ENCODE measurements at regions not wholly inside any gene's neighbourhood (a gene's known extent, or its start where the extent isn't known, plus 50 kb on each side); places are given as distances from the start of the nearest gene placed in this dataset.

DNA sequence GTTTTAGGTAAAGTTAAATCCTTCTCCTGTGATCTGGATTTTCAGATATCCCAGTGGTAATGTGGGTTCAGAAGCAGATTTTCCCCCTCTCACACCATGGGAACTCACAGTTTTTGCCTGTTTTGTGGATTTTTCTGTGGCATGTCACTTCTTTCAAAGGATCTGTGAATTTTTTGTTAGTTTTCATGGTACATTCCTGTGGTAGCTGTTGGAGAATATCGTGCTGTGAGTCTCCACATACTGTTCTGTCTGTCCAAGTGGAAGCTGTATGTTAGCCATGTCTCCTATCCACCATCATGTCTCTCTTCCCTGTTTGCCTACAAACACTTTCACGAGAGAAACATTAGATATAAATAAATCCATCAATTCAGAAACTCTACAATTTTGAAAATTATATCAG lies 378.7 kb upstream of the ADGRB3 start:
- intact Hi-C loops (cut with micrococcal nuclease; ENCODE audit: unreplicated experiment), result no loop called here
- no peak for TF ChIP-seq EZH2 (IDR thresholded peaks at IDR 0.05; ENCODE audit: borderline replicate concordance, low read depth, low read length, poor library complexity, severe bottlenecking)
- TF ChIP-seq, protein P1, sequence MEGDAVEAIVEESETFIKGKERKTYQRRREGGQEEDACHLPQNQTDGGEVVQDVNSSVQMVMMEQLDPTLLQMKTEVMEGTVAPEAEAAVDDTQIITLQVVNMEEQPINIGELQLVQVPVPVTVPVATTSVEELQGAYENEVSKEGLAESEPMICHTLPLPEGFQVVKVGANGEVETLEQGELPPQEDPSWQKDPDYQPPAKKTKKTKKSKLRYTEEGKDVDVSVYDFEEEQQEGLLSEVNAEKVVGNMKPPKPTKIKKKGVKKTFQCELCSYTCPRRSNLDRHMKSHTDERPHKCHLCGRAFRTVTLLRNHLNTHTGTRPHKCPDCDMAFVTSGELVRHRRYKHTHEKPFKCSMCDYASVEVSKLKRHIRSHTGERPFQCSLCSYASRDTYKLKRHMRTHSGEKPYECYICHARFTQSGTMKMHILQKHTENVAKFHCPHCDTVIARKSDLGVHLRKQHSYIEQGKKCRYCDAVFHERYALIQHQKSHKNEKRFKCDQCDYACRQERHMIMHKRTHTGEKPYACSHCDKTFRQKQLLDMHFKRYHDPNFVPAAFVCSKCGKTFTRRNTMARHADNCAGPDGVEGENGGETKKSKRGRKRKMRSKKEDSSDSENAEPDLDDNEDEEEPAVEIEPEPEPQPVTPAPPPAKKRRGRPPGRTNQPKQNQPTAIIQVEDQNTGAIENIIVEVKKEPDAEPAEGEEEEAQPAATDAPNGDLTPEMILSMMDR (conservative IDR thresholded peaks at IDR 0.05; ENCODE audit: low read depth, low read length), result no peak
- ChIA-PET CTCF (no interaction called here), POLR2A (ENCODE audit: low non-redundant PET) (no interaction called here)
- no peaks in the 10 kb centered on the region for H3K4me1 ChIP-seq (ENCODE audit: insufficient read depth, low read length, poor library complexity, severe bottlenecking)
- H3K27ac ChIP-seq (ENCODE audit: low read depth, low read length, poor library complexity, severe bottlenecking), result no peak overlapping the region
- no TSS peak for BruUV-seq (replicated peaks)
- H3K27me3 ChIP-seq (replicated peaks; ENCODE audit: insufficient read depth, low read depth, low read length, poor library complexity), result no peaks in the 10 kb centered on the region
- DNase-seq (ENCODE audit: low spot score), result no peak
- H3K9me3 ChIP-seq (ENCODE audit: low read depth, low read length, poor library complexity, severe bottlenecking), result peaks cover 2% of the 10 kb centered on the region
- H3K36me3 ChIP-seq (ENCODE audit: insufficient read depth, low read length, poor library complexity, severe bottlenecking), result no peaks in the 10 kb centered on the region
- no peak overlapping the region for H3K4me3 ChIP-seq (ENCODE audit: low read depth, low read length, poor library complexity, severe bottlenecking)

- no peaks in the 10 kb centered on the region for H3K9me3 ChIP-seq (ENCODE audit: low read depth, low read length, poor library complexity, severe bottlenecking)
- no peaks in the 10 kb centered on the region for H3K36me3 ChIP-seq (ENCODE audit: insufficient read depth, low read length, poor library complexity, severe bottlenecking)
- no peak for DNase-seq (ENCODE audit: low spot score)
- H3K4me1 ChIP-seq (ENCODE audit: insufficient read depth, low read length, poor library complexity, severe bottlenecking), result no peaks in the 10 kb centered on the region
- H3K27ac ChIP-seq (ENCODE audit: low read depth, low read length, poor library complexity, severe bottlenecking), result no peak overlapping the region
- no peak overlapping the region for H3K4me3 ChIP-seq (ENCODE audit: low read depth, low read length, poor library complexity, severe bottlenecking)
- H3K27me3 ChIP-seq (replicated peaks; ENCODE audit: insufficient read depth, low read depth, low read length, poor library complexity), result no peaks in the 10 kb centered on the region
- intact Hi-C loops (cut with micrococcal nuclease; ENCODE audit: unreplicated experiment), result no loop called here
- ChIA-PET CTCF (no interaction called here), POLR2A (ENCODE audit: low non-redundant PET) (no interaction called here)
- no peak for TF ChIP-seq EZH2 (IDR thresholded peaks at IDR 0.05; ENCODE audit: borderline replicate concordance, low read depth, low read length, poor library complexity, severe bottlenecking)
- TF ChIP-seq, protein P1 (conservative IDR thresholded peaks at IDR 0.05; ENCODE audit: low read depth, low read length), result no peak
- BruUV-seq (replicated peaks), result no TSS peak
Measured at GRCh38 chr6:68252632-68253031, 382.4 kb upstream of the ADGRB3 start.

DNA sequence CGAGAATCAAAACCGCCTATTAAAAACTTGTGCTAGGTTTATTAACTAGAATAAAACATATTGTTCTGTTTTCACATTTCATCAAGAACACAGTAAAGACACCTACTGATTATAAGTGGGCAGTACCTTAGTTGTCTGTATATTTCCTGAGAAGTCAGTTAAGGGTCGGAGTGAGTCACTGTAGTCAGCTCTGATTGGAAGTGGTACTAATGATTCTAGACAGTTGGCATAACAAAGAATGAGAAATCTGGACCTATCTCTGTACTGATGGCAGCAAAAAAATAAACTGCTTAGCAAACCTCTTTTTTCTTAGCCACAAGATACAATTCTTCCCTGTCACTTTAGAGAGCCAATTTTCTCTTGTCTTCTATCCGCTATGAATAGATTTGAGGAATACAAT lies 387.3 kb upstream of the ADGRB3 start:
- BruUV-seq (replicated peaks), result no TSS peak
- Histone ChIP-seq H3K4me1 (ENCODE audit: insufficient read depth, low read length, poor library complexity, severe bottlenecking) (no peaks in the 10 kb centered on the region), H3K4me3 (ENCODE audit: low read depth, low read length, poor library complexity, severe bottlenecking) (no peak overlapping the region), H3K27me3 (replicated peaks; ENCODE audit: insufficient read depth, low read depth, low read length, poor library complexity) (no peaks in the 10 kb centered on the region), H3K27ac (ENCODE audit: low read depth, low read length, poor library complexity, severe bottlenecking) (no peak overlapping the region), H3K36me3 (ENCODE audit: insufficient read depth, low read length, poor library complexity, severe bottlenecking) (no peaks in the 10 kb centered on the region), H3K9me3 (ENCODE audit: low read depth, low read length, poor library complexity, severe bottlenecking) (no peaks in the 10 kb centered on the region)
- TF ChIP-seq, protein P1 (conservative IDR thresholded peaks at IDR 0.05; ENCODE audit: low read depth, low read length), result no peak
- no peak for TF ChIP-seq EZH2 (IDR thresholded peaks at IDR 0.05; ENCODE audit: borderline replicate concordance, low read depth, low read length, poor library complexity, severe bottlenecking)
- CTCF ChIA-PET, result no interaction called here
- POLR2A ChIA-PET (ENCODE audit: low non-redundant PET), result no interaction called here
- no peak for DNase-seq (ENCODE audit: low spot score)
- intact Hi-C loops (cut with micrococcal nuclease; ENCODE audit: unreplicated experiment), result no loop called here

All from A673 (cell line).